Loucy (cell line): ENCODE measurements at regions not wholly inside any gene's neighbourhood (a gene's known extent, or its start where the extent isn't known, plus 50 kb on each side); places are given as distances from the start of the nearest gene placed in this dataset.

Experiments
- H2AFZ ChIP-seq: fragments of 200-600 bp; sonication (generic); 2 replicates; pipeline ENCODE4 v1.6.0; 2016; ENCODE audit warnings: antibody characterized with exemption, mild to moderate bottlenecking, low read length, moderate library complexity
- H3F3A ChIP-seq: fragments of 200-600 bp; 2 replicates; pipeline ENCODE4 v1.6.0; 2016; ENCODE audit warnings: antibody characterized with exemption, low read depth, mild to moderate bottlenecking
- H3K27me3 ChIP-seq: fragments of 200-600 bp; sonication (generic); 2 replicates; pipeline ENCODE4 v1.6.1; 2014; ENCODE audit warnings: low read length, mild to moderate bottlenecking; ENCODE audit not compliant: insufficient read depth, poor library complexity, severe bottlenecking
- H3K36me3 ChIP-seq: fragments of 200-600 bp; sonication (generic); 2 replicates; pipeline ENCODE4 v1.6.1; 2016; ENCODE audit warnings: low read length; ENCODE audit not compliant: insufficient read depth
- H3K4me1 ChIP-seq: fragments of 200-600 bp; sonication (generic); 2 replicates; pipeline ENCODE4 v1.5.1; 2014; ENCODE audit warnings: low read length, mild to moderate bottlenecking; ENCODE audit not compliant: insufficient read depth, poor library complexity, severe bottlenecking
- H3K4me2 ChIP-seq: fragments of 200-600 bp; sonication (generic); 2 replicates; pipeline ENCODE4 v1.6.0; 2014; ENCODE audit warnings: antibody characterized with exemption, low read length, low read depth, mild to moderate bottlenecking; ENCODE audit not compliant: poor library complexity, severe bottlenecking
- H3K4me3 ChIP-seq: fragments of 200-600 bp; sonication (generic); 2 replicates; pipeline ENCODE4 v1.5.1; 2014; ENCODE audit warnings: low read length, mild to moderate bottlenecking, mixed read lengths; ENCODE audit not compliant: poor library complexity, severe bottlenecking
- H3K79me2 ChIP-seq: fragments of 200-600 bp; sonication (generic); 2 replicates; pipeline ENCODE4 v1.6.1; 2014; ENCODE audit warnings: low read length; ENCODE audit not compliant: insufficient read depth
- H3K9ac ChIP-seq: fragments of 200-600 bp; sonication (generic); 2 replicates; pipeline ENCODE4 v1.6.0; 2014; ENCODE audit warnings: mild to moderate bottlenecking, low read depth, low read length, moderate library complexity; ENCODE audit not compliant: poor library complexity, severe bottlenecking
- H3K9me2 ChIP-seq: fragments of 200-600 bp; sonication (generic); replicated peaks from 2 replicates; pipeline ENCODE4 v1.6.1; 2016; ENCODE audit warnings: low read depth, low read length, mixed read lengths
- H3K9me3 ChIP-seq: fragments of 200-600 bp; sonication (generic); 2 replicates; pipeline ENCODE4 v1.6.1; 2014; ENCODE audit warnings: mild to moderate bottlenecking, antibody characterized with exemption, low read length, low read depth; ENCODE audit not compliant: insufficient read depth
- H4K20me1 ChIP-seq: fragments of 200-600 bp; sonication (generic); 2 replicates; pipeline ENCODE4 v1.6.0; 2014; ENCODE audit warnings: antibody characterized with exemption, low read length, mild to moderate bottlenecking; ENCODE audit not compliant: insufficient read depth, poor library complexity, severe bottlenecking
- EZH2phosphoT487 ChIP-seq: fragments of 200-600 bp; IDR thresholded peaks from 2 replicates; pipeline ENCODE4 v1.6.1; 2018; ENCODE audit warnings: antibody characterized with exemption, mild to moderate bottlenecking, moderate library complexity, borderline replicate concordance
- TF ChIP-seq, protein P1 (sequence below): fragments of 200-600 bp; sonication (generic); conservative IDR thresholded peaks from 2 replicates; pipeline ENCODE4 v1.5.1; 2014; ENCODE audit warnings: mild to moderate bottlenecking, antibody characterized with exemption, low read length

DNA sequence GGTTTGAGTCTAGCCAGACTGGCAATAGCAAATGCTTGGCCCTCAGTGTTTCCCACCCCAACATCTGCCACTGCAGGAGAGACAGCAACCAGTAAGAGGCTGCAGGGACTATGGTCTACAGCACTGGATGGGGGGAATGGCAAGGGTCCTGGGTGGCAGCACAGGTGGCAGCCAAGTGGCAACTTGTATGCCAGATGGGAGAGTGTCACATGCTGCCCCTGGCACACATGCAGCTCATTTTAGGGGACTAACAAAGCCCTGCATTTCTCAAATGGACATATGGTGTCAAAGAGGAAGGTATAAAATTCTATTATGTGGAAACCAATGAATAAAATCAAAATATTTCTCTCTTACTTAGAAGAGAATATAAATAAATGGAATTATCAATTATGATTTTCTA lies 298.7 kb upstream of the MARCKS start:
- no peak overlapping the region for H2AFZ ChIP-seq
- no peaks in the 10 kb centered on the region for H3K36me3 ChIP-seq
- no peak overlapping the region for H3K9ac ChIP-seq
- H4K20me1 ChIP-seq: no peaks in the 10 kb centered on the region
- H3K4me3 ChIP-seq: no peak overlapping the region
- no peaks in the 10 kb centered on the region for H3K9me3 ChIP-seq
- no peak overlapping the region for H3K4me2 ChIP-seq
- H3K79me2 ChIP-seq: no peaks in the 10 kb centered on the region
- H3K27me3 ChIP-seq: no peaks in the 10 kb centered on the region
- no peaks in the 10 kb centered on the region for H3F3A ChIP-seq
- TF ChIP-seq EZH2phosphoT487: no peak
- TF ChIP-seq, protein P1, sequence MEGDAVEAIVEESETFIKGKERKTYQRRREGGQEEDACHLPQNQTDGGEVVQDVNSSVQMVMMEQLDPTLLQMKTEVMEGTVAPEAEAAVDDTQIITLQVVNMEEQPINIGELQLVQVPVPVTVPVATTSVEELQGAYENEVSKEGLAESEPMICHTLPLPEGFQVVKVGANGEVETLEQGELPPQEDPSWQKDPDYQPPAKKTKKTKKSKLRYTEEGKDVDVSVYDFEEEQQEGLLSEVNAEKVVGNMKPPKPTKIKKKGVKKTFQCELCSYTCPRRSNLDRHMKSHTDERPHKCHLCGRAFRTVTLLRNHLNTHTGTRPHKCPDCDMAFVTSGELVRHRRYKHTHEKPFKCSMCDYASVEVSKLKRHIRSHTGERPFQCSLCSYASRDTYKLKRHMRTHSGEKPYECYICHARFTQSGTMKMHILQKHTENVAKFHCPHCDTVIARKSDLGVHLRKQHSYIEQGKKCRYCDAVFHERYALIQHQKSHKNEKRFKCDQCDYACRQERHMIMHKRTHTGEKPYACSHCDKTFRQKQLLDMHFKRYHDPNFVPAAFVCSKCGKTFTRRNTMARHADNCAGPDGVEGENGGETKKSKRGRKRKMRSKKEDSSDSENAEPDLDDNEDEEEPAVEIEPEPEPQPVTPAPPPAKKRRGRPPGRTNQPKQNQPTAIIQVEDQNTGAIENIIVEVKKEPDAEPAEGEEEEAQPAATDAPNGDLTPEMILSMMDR: no peak
- no peaks in the 10 kb centered on the region for H3K4me1 ChIP-seq
- no peaks in the 10 kb centered on the region for H3K9me2 ChIP-seq

DNA sequence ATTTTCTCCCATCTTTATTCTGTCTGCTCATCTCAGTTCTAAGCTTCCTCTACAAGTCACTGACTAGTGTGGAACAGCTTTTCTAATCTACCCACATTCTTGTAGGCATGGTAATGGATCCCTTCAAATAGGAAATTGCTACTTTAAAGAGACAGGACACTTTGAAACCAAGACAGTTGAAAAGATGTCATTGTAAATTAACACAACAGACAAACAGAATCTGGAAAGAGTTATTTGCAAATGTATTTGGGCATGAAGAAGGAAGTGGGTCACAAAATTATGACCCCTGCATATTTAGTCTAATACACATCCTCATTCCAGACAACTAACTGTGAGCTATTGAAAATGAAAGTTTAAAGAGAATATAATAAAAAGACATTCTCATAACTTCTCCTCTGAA lies 298.2 kb upstream of the MARCKS start:
- H3K9me3 ChIP-seq: no peaks in the 10 kb centered on the region
- H3K4me3 ChIP-seq: no peak overlapping the region
- no peaks in the 10 kb centered on the region for H3K27me3 ChIP-seq
- H3K79me2 ChIP-seq: no peaks in the 10 kb centered on the region
- no peak overlapping the region for H3K9ac ChIP-seq
- H3F3A ChIP-seq: no peaks in the 10 kb centered on the region
- TF ChIP-seq, protein P1: no peak
- TF ChIP-seq EZH2phosphoT487: no peak
- H3K4me1 ChIP-seq: no peaks in the 10 kb centered on the region
- no peaks in the 10 kb centered on the region for H3K36me3 ChIP-seq
- no peaks in the 10 kb centered on the region for H4K20me1 ChIP-seq
- H3K9me2 ChIP-seq: no peaks in the 10 kb centered on the region
- H3K4me2 ChIP-seq: no peak overlapping the region
- no peak overlapping the region for H2AFZ ChIP-seq

DNA sequence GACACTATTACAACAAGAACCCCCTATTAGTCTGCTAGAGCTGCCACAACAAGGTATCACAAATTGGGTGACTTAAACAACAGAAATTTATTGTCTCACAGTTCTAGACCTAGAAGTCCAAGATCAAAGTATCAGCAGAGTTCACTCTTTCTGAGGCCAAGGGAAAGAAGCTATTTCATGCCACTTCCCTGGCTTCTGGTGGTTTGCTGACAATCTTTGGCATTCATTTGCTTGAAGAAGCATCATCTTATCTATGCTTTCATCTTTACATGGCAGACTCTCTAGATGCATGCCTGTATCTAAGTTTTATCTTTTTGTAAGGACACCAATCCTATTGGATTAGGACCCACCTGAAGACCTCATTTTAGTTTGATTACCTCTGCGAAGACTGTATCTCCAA lies 296.8 kb upstream of the MARCKS start:
- no peak overlapping the region for H3K4me2 ChIP-seq
- TF ChIP-seq, protein P1: no peak
- no peak for TF ChIP-seq EZH2phosphoT487

More for the DNA sequence above, 296.8 kb upstream of the MARCKS start:
- Histone ChIP-seq H3K9me2 (no peaks in the 10 kb centered on the region), H3K27me3 (no peaks in the 10 kb centered on the region), H4K20me1 (no peaks in the 10 kb centered on the region), H3K4me1 (no peaks in the 10 kb centered on the region), H3K9ac (no peak overlapping the region), H3K9me3 (no peaks in the 10 kb centered on the region), H3F3A (no peaks in the 10 kb centered on the region), H3K4me3 (no peak overlapping the region), H3K36me3 (no peaks in the 10 kb centered on the region), H2AFZ (no peak overlapping the region), H3K79me2 (no peaks in the 10 kb centered on the region)
